CD4-positive, alpha-beta T cell treated with Interleukin-10 for 1 hour (primary cell): ENCODE measurements at regions not wholly inside any gene's neighbourhood (a gene's known extent, or its start where the extent isn't known, plus 50 kb on each side); places are given as distances from the start of the nearest gene placed in this dataset.
"Not testable (repeated sequence)": the region's sequence is repeated elsewhere in the genome, so short reads cannot be mapped to it uniquely, and the experiment has no call there.

Source experiments
- DNase-seq: peaks from one replicate; pipeline ENCODE4 v3.0.0-alpha.2; 2020

DNA sequence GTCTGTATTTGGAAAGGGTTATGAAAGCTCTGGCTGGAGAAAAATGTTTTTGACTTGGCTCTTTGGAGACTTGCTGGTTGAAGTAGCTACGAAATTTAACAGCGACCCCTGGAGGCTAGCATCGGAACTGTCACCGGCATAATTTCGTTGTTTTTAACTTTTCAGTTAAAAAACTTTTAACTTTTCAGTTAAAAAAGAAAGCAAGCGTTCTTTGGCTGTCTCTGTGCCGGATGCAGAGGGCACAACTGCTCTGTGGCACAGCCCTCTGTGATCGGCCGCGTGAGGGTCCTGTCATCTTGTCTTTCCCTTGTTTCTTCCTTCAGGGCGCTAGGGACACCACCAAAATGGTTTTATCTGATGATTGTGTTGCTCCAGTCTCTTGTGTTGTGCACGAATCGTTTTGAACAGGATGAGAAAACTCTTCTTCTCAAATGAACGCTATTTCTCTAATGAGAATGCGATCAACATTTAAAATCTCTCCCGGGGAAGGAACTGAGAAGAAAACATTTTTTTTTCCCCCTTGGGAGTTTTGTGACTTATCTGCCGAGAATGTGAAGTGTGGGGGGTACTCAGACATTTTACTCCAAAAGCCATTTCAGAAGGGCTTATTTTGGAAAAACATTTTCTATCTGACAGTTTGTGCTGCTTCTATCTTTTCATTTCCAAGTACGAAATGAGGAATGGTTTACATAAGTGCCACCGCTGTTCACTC, 57.1 kb downstream of the ADCYAP1 start:
- peak; percentile 37 for DNase-seq

DNA sequence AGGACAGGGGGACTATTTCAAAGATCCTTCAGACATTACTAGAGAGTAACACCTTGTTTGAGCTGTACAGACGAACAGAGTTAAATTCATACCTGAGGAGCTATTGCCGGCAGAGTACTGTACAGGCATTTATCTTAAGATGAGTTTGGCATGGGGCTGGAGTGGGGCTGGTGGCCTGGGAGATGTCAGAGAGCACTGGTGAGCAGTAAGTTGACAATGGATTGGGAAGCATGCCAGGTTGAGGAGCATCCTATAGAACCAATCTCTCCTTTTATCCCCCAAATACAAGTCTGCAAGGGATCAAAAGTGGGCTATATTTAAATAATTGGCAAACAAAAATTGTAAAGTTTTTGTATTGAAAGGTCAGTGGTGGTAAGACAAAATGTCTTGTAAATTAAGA, 58.6 kb downstream of the ADCYAP1 start:
- DNase-seq, result no peak

GRCh38 chr18:965921-966758, 61.5 kb downstream of the ADCYAP1 start:
- no peak for DNase-seq

DNA sequence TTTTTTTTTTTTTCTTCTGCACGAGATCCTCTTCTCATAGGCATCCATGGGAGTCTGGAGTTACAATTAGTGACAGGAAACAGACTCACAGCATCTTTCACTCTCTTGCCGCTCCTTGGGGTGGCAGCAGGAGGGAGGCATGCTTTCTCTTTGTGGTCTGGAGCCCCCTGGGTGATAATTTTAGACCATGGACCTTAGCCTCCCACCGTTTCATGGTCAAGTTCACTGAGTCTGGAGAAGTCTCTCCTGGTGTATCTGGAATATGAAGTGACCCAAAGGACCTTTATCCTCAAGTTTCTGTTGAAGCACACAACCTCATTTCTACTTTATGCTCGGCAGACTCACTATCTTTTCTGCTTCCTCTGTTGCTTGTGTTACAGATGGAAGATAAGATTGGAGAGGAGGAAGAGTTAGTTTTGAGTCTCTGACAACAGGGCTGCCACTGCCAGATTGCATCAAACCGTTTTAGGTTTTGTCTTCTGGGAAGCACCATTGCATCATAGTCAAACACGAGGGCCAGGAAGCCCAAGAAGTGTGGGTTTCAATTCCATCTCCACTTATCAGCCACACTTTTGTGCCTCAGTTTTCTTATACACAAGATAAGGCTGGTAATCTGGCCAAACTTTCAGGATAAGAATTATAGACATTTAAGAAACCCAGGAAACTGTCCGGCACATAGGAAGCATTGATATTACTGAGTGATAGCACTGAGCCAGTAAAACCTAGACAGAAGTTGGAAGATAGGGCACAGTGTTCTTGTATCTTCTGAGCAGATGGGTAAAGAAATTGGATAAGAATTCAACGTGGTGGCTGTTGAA, 62.3 kb downstream of the ADCYAP1 start:
- no peak for DNase-seq

DNA sequence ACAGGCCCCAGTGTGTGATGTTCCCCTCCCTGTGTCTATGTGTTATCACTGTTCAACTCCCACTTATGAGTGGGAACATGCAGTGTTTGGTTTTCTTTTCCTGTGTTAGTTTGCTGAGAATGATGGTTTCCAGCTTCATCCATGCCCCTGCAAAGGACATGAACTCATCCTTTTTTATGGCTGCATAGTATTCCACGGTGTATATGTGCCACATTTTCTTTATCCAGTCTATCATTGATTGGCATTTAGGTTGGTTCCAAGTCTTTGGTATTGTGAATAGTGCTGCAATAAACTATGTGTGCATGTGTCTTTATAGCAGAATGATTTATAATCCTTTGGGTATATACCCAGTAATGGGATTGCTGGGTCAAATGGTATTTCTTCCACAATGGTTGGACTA, 64.2 kb downstream of the ADCYAP1 start:
- DNase-seq, result not testable (repeated sequence)

- DNase-seq, result not testable (repeated sequence)
Observed at GRCh38 chr18:969311-969710, 64.6 kb downstream of the ADCYAP1 start.

- not testable (repeated sequence) for DNase-seq
Observed at GRCh38 chr18:974606-975005, 69.9 kb downstream of the ADCYAP1 start.

DNA sequence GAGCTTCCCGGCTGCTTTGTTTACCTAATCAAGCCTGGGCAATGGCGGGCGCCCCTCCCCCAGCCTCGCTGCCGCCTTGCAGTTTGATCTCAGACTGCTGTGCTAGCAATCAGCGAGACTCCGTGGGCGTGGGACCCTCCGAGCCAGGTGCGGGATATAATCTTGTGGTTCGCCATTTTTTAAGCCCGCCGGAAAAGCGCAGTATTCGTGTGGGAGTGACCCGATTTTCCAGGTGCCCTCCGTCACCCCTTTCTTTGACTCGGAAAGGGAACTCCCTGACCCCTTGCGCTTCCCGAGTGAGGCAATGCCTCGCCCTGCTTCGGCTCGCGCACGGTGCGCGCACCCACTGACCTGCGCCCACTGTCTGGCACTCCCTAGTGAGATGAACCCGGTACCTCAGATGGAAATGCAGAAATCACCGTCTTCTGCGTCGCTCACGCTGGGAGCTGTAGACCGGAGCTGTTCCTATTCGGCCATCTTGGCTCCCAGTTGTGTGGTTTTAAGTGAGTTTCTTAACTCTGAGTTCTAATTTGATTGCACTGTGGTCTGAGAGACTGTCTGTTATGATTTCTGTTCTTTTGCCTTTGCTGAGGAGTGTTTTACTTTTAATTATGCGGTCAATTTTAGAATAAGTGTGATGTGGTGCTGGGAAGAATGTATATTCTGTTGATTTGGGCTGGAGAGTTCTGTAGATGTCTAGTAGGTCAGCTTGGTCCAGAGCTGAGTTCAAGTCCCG, 71.9 kb downstream of the ADCYAP1 start:
- not testable (repeated sequence) for DNase-seq

DNA sequence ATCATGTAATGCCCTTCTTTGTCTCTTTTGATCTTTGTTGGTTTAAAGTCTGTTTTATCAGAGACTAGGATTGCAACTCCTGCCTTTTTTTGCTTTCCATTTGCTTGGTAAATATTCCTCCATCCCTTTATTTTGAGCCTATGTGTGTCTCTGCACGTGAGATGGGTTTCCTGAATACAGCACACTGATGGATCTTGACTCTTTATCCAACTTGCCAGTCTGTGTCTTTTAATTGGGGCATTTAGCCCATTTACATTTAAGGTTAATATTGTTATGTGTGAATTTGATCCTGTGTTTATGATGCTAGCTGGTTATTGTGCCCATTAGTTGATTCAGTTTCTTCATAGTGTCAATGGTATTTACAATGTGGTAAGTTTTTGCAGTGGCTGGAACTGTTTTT, 72.7 kb downstream of the ADCYAP1 start:
- not testable (repeated sequence) for DNase-seq

DNA sequence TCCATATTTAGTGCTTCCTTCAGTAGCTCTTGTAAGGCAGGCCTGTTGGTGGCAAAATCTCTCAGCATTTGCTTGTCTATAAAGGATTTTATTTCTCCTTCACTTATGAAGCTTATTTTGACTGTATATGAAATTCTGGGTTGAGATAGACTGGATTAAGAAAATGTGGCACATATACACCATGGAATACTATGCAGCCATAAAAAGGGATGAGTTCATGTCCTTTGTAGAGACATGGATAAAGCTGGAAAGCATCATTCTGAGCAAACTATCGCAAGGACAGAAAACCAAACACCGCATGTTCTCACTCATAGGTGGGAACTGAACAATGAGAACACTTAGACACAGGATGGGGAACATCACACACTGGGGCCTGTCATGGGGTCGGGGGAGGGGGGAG, 73.1 kb downstream of the ADCYAP1 start:
- DNase-seq, result not testable (repeated sequence)

DNA sequence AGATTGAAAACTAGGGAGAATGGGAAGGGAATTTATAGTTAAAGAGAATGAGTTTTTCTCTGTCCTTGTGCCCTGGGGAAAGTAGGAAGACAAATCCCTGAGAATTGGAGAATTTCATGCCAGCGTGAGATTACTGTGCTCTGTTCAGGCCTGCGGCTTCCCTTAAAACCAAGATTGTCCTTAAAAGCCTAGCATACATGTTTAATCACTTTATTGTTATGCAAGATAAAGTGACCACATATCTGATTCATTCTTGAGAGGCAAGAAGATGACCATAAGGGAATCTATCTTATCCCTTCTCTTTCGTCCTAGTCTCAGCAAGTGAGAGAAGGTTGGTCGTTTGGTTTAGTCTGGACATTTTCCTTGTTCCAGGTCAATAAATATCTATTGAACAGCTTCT, 75.9 kb downstream of the ADCYAP1 start:
- no peak for DNase-seq

DNA sequence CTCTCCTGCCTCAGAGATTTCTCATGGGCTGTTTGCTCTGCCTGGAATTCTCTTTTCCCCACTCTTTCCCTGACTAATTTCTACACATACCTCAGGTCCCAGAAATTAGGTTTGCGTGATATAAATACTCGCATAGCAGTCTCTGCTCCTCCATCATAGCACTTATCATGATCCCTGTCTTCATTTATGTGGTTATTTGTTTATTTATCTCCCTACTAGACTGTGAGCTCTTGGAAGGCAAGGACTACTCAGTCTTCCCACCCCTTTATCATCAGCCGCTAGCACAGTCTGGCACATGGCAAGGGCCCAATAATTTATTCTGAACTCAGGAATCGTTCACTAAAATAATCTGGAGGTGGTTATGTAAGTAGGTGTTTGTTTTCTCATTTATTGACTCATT, 79.3 kb downstream of the ADCYAP1 start:
- no peak for DNase-seq

DNA sequence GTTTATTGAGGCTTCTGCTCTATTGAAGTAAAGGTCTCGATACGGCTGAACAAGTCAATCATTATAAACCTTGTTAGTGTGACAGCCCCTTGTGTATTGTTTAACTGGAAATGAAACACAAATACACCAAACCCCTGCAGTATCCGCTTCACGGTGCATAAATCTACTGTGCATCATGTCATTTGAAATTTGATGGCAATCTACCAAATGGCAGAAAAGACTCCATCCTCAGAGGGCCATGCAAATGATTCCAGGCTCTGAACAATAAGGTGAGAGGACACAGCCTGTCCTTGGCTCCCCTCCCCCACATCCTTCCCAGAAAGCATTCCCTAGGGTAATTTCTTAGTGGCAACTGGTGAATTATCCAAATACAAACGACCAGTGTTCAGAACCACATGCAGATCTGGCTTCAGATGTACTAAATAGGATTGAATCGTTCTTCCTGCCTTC, 80.6 kb downstream of the ADCYAP1 start:
- DNase-seq, result no peak

- DNase-seq, result no peak
Observed at GRCh38 chr18:986051-986450, 81.4 kb downstream of the ADCYAP1 start.

- DNase-seq, result no peak
Observed at GRCh38 chr18:986552-986951, 81.9 kb downstream of the ADCYAP1 start.

DNA sequence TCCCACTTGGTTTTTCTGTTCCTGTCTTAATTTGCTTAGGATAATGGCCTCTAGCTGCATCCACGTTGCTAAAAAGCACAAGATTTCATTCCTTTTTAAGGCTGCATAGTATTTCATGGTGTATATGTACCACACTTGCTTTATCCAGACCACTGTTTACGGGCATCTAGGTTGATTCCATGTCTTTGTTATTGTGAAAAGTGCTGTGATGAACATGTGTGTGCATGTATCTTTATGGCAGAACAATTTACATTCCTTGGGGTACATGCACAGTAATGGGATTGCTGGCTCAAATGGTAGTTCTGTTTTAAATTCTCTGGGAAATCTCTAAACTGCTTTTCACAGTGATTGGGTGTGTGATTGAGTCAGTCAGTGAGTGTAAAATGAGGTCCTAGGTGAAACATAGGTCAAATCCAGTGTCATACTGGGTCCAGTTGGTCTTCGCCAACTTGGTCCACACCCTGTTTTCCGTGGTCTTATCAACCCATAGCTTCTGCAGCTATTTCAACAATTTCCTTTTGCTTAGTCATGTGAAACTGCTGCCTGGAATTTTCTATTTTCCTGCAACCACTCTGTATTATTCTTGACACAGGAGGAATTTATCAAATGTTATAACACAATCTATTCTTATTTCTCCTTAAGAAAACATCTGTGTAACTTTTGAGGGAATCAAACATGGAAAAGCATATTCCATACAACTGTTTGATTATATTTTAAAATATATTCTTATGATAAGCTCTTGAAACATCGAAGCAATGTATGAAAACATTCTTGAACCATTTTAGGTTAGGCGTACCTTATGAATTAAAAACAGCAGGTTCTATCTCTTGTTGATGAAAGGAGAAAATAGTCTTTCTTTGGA, 82.9 kb downstream of the ADCYAP1 start:
- DNase-seq, result no peak

DNA sequence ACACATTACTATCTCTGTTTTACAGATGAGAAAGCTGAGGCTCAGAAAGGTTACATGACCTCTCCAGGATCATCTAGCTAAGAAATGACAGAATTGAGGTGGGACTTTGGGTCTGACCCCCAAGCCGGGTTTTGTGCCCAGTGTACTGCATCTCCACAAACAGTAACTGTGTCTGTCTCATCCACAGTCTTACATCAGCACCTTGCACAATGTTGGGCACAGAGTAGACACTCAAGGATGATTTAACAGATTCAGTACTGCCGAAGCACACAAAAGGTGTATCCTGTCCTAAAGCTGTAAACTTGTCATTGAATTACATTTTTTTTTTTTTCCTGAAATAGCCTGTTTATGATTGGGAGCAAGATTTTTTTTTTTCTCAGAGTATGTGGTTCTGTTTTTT, 84.8 kb downstream of the ADCYAP1 start:
- no peak for DNase-seq

- DNase-seq, result no peak
Observed at GRCh38 chr18:990197-990596, 85.5 kb downstream of the ADCYAP1 start.

DNA sequence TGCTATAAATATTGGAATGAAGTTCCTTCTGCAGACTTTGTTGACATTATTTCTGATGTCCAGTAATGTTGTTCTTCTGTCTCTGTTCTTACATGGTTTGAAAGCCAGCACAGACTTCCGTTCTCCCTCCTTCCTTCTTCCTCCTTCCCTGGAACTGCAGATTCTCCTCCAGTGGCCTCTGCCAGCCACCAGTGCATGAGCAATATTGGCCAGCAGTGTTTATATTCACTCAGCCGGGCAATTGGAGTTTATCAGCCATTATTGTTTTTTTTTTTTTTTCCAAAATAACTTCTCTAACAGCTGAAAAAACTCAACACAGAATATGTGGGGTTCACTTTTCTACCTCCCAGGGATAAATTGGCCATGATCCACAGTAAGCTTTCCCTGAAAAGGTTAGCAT, 86.8 kb downstream of the ADCYAP1 start:
- no peak for DNase-seq

DNA sequence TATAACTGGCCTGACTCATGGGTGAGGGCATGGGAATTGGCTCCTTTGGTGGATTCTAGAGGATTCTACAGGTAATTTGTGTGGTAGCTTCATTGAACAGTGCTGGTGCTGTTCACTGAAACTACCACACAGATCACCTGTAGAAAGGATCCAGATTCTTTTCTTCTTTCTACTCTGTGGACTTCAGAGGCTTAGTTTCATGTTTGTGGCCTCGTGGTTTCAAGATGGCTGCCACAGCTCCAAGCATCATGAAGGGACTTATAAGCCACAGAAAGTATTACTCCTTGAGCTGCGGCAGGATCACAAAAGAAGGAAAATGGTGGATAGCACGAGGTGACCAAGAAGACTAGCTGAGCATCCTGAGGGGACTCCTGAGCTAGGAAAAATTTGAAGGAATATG, 88.9 kb downstream of the ADCYAP1 start:
- DNase-seq, result no peak

DNA sequence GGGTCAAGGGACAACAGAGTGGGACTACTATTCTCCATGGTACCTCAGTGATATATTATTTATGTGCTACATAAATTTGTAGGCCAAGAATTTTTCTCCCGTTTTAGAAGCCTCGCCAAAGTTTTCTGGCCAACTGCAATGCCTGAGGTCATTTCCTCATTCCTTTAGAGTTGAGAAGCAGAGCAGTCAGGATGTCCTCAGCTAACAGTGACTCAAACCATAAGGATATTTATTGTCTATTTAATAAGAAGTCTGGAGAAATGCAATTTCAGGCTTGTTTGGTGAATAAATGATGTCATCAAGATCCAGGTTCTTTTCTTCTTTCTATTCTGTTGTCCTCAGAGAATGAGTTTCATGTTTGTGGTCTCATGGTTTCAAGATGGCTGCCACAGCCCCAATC, 91.0 kb downstream of the ADCYAP1 start:
- DNase-seq, result no peak

- DNase-seq, result no peak
Observed at GRCh38 chr18:997499-997898, 92.8 kb downstream of the ADCYAP1 start.
